Keratinocyte (primary cell): ENCODE measurements at regions not wholly inside any gene's neighbourhood (a gene's known extent, or its start where the extent isn't known, plus 50 kb on each side); places are given as distances from the start of the nearest gene placed in this dataset.

Experiments used
- DNase-seq: peaks from one replicate; pipeline ENCODE4 v3.0.0-alpha.2; 2011; ENCODE audit warnings: low read depth, missing footprints, low spot score
- FAIRE-seq: peaks from 2 replicates; lab custom pipeline; 2011; peaks lifted over from hg19 to GRCh38; lab: Jason Lieb, UNC
- H2AFZ ChIP-seq: 2 replicates; pipeline ENCODE4 v1.6.0; 2012; ENCODE audit warnings: low read length, control low read depth, inconsistent platforms; ENCODE audit not compliant: control insufficient read depth
- H3K27ac ChIP-seq: 2 replicates; pipeline ENCODE4 v1.5.1; 2011; ENCODE audit warnings: low read length; ENCODE audit not compliant: control insufficient read depth, insufficient read depth
- H3K27me3 ChIP-seq: 3 replicates; pipeline ENCODE4 v1.6.0; 2011; ENCODE audit warnings: low read length; ENCODE audit not compliant: control insufficient read depth, insufficient read depth; ENCODE audit errors: extremely low read depth
- H3K36me3 ChIP-seq, 2 experiments: 2 replicates in 1 of 2; 3 replicates in 1 of 2; pipeline ENCODE4 v1.5.1; 2011; ENCODE audit warnings: low read length in 2 of 2, mild to moderate bottlenecking in 1 of 2; ENCODE audit not compliant: control insufficient read depth in 2 of 2, insufficient read depth in 2 of 2; ENCODE audit errors: extremely low read depth in 1 of 2
- H3K4me1 ChIP-seq: 3 replicates; pipeline ENCODE4 v1.5.1; 2011; ENCODE audit warnings: low read length; ENCODE audit not compliant: control insufficient read depth, insufficient read depth; ENCODE audit errors: extremely low read depth
- H3K4me2 ChIP-seq: 3 replicates; pipeline ENCODE4 v1.6.0; 2011; ENCODE audit warnings: low read depth, low read length; ENCODE audit not compliant: control insufficient read depth, insufficient read depth; ENCODE audit errors: extremely low read depth
- H3K4me3 ChIP-seq, 3 experiments: fragments of 200-600 bp in 1 of 3; sonication (generic) in 1 of 3; 2 replicates in 2 of 3; 3 replicates in 1 of 3; pipeline ENCODE4 v1.5.1; 2011 to 2016; ENCODE audit warnings: low read length in 3 of 3, mild to moderate bottlenecking in 3 of 3, control low read depth in 2 of 3, inconsistent platforms in 1 of 3, low read depth in 1 of 3, mixed read lengths in 1 of 3, mixed run types in 1 of 3, moderate library complexity in 1 of 3; ENCODE audit not compliant: control insufficient read depth in 2 of 3, insufficient read depth in 2 of 3; ENCODE audit errors: extremely low read depth in 1 of 3
- H3K79me2 ChIP-seq: 2 replicates; pipeline ENCODE4 v1.6.0; 2012; ENCODE audit warnings: low read length; ENCODE audit not compliant: control insufficient read depth, insufficient read depth
- H3K9ac ChIP-seq: 3 replicates; pipeline ENCODE4 v1.6.0; 2011; ENCODE audit warnings: low read length; ENCODE audit not compliant: control insufficient read depth, insufficient read depth; ENCODE audit errors: extremely low read depth
- H3K9me1 ChIP-seq: 3 replicates; pipeline ENCODE4 v1.6.0; 2011; ENCODE audit warnings: low read length; ENCODE audit not compliant: control insufficient read depth, insufficient read depth; ENCODE audit errors: extremely low read depth
- H3K9me3 ChIP-seq: 2 replicates; pipeline ENCODE4 v1.5.1; 2012; ENCODE audit warnings: low read depth, low read length; ENCODE audit not compliant: control insufficient read depth
- H4K20me1 ChIP-seq: 3 replicates; pipeline ENCODE4 v1.6.0; 2011; ENCODE audit warnings: low read length; ENCODE audit not compliant: control insufficient read depth, insufficient read depth; ENCODE audit errors: extremely low read depth
- EZH2 ChIP-seq: IDR thresholded peaks from one replicate; pipeline ENCODE4 v1.6.1; 2012; ENCODE audit warnings: inconsistent platforms, mild to moderate bottlenecking, low read length, moderate library complexity
- dilution Hi-C: fragments of 300-500 bp; cut with MboI; formaldehyde crosslinking; loops from one replicate; pipeline ENCODE4 v1.7.0; 2020; ENCODE audit warnings: low sequenced_read_pairs; ENCODE audit not compliant: extremely low pct_ligation_motif_present
- TF ChIP-seq, protein P1 (sequence below), 3 experiments: IDR thresholded peaks in 1 of 3; conservative IDR thresholded peaks in 1 of 3; optimal IDR thresholded peaks in 1 of 3; 2 replicates in 2 of 3; 3 replicates in 1 of 3; pipeline versions ENCODE3 to v1.5.1; 2011; ENCODE audit warnings: low read length in 3 of 3, mild to moderate bottlenecking in 3 of 3, moderate library complexity in 2 of 3, control low read depth in 1 of 3, inconsistent platforms in 1 of 3; ENCODE audit not compliant: insufficient read depth in 2 of 3; ENCODE audit errors: extremely low read depth in 1 of 3

DNA sequence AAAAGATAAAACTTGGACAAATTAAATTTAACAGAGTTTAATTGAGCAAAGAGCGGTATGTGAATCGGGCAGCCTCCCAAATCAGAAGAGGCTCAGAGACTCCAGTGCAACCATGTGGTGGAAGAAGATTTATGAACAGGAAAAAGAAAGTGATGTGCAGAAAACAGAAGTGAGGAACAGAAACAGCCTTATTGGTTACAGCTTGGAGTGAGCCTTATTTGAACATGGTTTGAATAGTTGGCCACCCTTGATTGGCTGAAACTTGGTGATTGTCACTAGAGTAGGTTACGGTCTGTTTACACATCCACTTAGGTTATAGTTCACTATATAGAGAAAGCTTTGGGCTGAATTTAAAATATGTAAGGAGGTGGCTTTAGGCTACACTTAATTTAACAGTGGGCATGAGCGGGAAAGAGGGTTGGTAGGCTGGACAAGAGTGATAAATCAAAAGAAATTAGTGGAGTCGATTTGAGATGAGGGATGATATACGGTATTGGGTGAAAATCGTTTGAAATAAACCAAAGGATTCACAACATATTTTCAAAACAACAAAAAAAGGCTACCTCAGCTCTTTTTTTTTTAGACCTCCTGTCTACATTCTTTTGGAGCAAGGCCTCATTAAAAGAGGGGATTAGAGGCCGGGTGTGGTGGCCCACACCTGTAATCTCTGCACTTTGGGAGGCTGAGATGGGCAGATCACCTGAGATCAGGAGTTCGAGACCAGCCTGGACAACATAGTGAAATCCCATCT lies 84.3 kb upstream of the PREP start:
- no peak overlapping the region for H3K4me3 ChIP-seq
- peaks cover 30% of the 10 kb centered on the region for H3K4me1 ChIP-seq
- H3K9ac ChIP-seq = no peak overlapping the region
- peak overlapping the region; percentile 63 for H2AFZ ChIP-seq
- H3K4me2 ChIP-seq = peak overlapping the region; percentile 33
- dilution Hi-C loops = no loop called here
- H3K79me2 ChIP-seq = no peaks in the 10 kb centered on the region
- H3K36me3 ChIP-seq = no peaks in the 10 kb centered on the region
- no peaks in the 10 kb centered on the region for H3K9me1 ChIP-seq
- no peaks in the 10 kb centered on the region for H4K20me1 ChIP-seq
- H3K27me3 ChIP-seq = no peaks in the 10 kb centered on the region
- TF ChIP-seq, protein P1, sequence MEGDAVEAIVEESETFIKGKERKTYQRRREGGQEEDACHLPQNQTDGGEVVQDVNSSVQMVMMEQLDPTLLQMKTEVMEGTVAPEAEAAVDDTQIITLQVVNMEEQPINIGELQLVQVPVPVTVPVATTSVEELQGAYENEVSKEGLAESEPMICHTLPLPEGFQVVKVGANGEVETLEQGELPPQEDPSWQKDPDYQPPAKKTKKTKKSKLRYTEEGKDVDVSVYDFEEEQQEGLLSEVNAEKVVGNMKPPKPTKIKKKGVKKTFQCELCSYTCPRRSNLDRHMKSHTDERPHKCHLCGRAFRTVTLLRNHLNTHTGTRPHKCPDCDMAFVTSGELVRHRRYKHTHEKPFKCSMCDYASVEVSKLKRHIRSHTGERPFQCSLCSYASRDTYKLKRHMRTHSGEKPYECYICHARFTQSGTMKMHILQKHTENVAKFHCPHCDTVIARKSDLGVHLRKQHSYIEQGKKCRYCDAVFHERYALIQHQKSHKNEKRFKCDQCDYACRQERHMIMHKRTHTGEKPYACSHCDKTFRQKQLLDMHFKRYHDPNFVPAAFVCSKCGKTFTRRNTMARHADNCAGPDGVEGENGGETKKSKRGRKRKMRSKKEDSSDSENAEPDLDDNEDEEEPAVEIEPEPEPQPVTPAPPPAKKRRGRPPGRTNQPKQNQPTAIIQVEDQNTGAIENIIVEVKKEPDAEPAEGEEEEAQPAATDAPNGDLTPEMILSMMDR (optimal IDR thresholded peaks at IDR 0.05 in 1 of 3, IDR thresholded peaks at IDR 0.05 in 1 of 3, conservative IDR thresholded peaks at IDR 0.05 in 1 of 3; ENCODE audit: extremely low read depth in 1 of 3, insufficient read depth in 2 of 3, low read length in 3 of 3) = no peak
- TF ChIP-seq EZH2 = no peak
- DNase-seq (no peak), FAIRE-seq (peak; percentile 66)
- no peak overlapping the region for H3K27ac ChIP-seq
- H3K9me3 ChIP-seq = no peaks in the 10 kb centered on the region

DNA sequence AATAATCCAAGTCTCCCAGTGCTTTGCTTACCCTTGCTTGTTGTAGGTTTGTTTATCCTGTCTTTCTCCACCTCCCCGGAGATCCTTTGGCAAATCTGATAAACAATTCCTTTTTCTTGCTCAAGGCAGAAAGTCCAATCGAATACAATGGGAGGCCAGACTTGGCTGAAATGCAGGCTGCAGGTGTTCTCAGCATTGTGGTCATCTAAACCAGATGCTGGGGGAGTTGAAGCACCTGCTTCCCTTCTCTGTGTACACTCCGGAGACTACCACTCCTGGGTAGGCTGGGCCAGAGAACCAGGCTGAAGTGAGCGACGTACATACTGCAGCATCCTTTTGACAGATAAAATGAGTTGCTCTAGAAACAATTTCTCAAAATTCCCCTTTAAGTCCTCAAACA lies 82.6 kb upstream of the PREP start:
- H3K27me3 ChIP-seq = no peaks in the 10 kb centered on the region
- no peak overlapping the region for H2AFZ ChIP-seq
- TF ChIP-seq EZH2 = no peak
- TF ChIP-seq, protein P1 (optimal IDR thresholded peaks at IDR 0.05 in 1 of 3, IDR thresholded peaks at IDR 0.05 in 1 of 3, conservative IDR thresholded peaks at IDR 0.05 in 1 of 3; ENCODE audit: extremely low read depth in 1 of 3, insufficient read depth in 2 of 3, low read length in 3 of 3) = no peak
- H4K20me1 ChIP-seq = no peaks in the 10 kb centered on the region
- H3K79me2 ChIP-seq = no peaks in the 10 kb centered on the region
- DNase-seq (no peak), FAIRE-seq (no peak)
- H3K36me3 ChIP-seq = no peaks in the 10 kb centered on the region
- peaks cover 30% of the 10 kb centered on the region for H3K4me1 ChIP-seq
- no peak overlapping the region for H3K4me3 ChIP-seq
- no peak overlapping the region for H3K4me2 ChIP-seq
- no peak overlapping the region for H3K9ac ChIP-seq
- H3K9me1 ChIP-seq = no peaks in the 10 kb centered on the region
- H3K27ac ChIP-seq = no peak overlapping the region
- no peaks in the 10 kb centered on the region for H3K9me3 ChIP-seq
- dilution Hi-C loops = no loop called here
